ENCODE measurements at regions not wholly inside any gene's neighbourhood (a gene's known extent, or its start where the extent isn't known, plus 50 kb on each side); places are given as distances from the start of the nearest gene placed in this dataset.

DNA sequence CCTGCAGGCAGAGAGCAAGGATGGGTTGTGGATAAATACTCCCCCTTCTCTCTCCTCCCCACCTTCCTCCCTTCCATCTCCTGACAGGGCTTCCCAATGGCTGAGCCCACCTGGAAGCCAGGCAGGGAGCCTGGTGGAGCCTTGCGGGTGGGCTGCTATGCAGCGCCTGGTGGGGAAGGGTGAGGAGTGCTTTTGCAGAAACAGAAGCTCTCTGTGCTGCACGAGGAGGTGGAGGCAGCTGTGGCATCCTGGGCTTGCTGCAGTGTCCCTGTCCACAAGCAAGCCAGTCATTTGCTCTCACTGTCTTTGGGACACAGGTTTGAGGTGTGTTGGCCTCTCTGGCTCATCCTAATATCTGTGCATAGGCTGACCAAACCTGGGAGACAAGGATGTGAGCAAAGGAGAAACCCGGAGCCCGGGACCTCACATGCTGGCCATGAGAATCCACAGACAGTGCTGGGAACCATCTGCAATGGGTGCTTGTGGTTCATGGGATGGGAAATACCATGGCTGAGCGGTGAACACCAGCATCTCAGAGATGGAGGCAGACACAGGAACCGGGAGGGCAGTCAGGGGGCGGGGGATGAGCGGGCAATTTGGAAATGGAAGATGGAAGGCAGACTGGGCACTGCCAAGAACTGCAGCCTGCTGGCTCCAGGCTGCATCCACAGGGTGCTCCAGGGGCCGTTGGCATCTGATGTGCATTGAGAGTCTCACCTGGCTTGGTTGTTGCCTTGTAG lies 364.2 kb downstream of the GLRX3 start:
- Histone ChIP-seq H3K27me3 (ENCODE audit: insufficient read depth) (no peaks in the 10 kb centered on the region), H4K20me1 (replicated peaks; ENCODE audit: insufficient read depth) (no peaks in the 10 kb centered on the region), H3F3A (replicated peaks; ENCODE audit: low read depth) (no peaks in the 10 kb centered on the region), H3K4me3 (no peak overlapping the region), H3K79me2 (replicated peaks; ENCODE audit: insufficient read depth) (no peaks in the 10 kb centered on the region), H3K27ac (ENCODE audit: low read depth) (no peak overlapping the region), H3K4me1 (ENCODE audit: insufficient read depth) (no peaks in the 10 kb centered on the region), H2AFZ (no peak overlapping the region), H3K4me2 (no peak overlapping the region), H3K9me2 (ENCODE audit: insufficient read depth) (no peaks in the 10 kb centered on the region), H3K36me3 (ENCODE audit: insufficient read depth) (0 out of 2 replicates have a peak, but pooled peaks cover 9% of the 10 kb centered on the region)
- Mint-ChIP-seq H3K9me3 (peaks cover 100% of the 10 kb centered on the region), H3K4me3 (no peak overlapping the region), H3K27ac (no peak overlapping the region), H3K27me3 (ENCODE audit: insufficient read depth, low read depth, poor library complexity) (peaks cover 3% of the 10 kb centered on the region), H3K36me3 (ENCODE audit: low read depth) (peaks cover 66% of the 10 kb centered on the region), H3K4me1 (no peaks in the 10 kb centered on the region)
- ATAC-seq (no peak), DNase-seq (ENCODE audit: low spot score) (no peak)
- TF ChIP-seq CREB1 (CRISPR knock-in tag; IDR thresholded peaks at IDR 0.05; ENCODE audit: low read depth): no peak
- TF ChIP-seq, protein P1, sequence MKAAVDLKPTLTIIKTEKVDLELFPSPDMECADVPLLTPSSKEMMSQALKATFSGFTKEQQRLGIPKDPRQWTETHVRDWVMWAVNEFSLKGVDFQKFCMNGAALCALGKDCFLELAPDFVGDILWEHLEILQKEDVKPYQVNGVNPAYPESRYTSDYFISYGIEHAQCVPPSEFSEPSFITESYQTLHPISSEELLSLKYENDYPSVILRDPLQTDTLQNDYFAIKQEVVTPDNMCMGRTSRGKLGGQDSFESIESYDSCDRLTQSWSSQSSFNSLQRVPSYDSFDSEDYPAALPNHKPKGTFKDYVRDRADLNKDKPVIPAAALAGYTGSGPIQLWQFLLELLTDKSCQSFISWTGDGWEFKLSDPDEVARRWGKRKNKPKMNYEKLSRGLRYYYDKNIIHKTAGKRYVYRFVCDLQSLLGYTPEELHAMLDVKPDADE (IDR thresholded peaks at IDR 0.05): no peak
- TF ChIP-seq ZNF114 (CRISPR knock-in tag; IDR thresholded peaks at IDR 0.05): no peak
- no peak for TF ChIP-seq POLR2AphosphoS5 (IDR thresholded peaks at IDR 0.05; ENCODE audit: low read depth)
- TF ChIP-seq, protein P2, sequence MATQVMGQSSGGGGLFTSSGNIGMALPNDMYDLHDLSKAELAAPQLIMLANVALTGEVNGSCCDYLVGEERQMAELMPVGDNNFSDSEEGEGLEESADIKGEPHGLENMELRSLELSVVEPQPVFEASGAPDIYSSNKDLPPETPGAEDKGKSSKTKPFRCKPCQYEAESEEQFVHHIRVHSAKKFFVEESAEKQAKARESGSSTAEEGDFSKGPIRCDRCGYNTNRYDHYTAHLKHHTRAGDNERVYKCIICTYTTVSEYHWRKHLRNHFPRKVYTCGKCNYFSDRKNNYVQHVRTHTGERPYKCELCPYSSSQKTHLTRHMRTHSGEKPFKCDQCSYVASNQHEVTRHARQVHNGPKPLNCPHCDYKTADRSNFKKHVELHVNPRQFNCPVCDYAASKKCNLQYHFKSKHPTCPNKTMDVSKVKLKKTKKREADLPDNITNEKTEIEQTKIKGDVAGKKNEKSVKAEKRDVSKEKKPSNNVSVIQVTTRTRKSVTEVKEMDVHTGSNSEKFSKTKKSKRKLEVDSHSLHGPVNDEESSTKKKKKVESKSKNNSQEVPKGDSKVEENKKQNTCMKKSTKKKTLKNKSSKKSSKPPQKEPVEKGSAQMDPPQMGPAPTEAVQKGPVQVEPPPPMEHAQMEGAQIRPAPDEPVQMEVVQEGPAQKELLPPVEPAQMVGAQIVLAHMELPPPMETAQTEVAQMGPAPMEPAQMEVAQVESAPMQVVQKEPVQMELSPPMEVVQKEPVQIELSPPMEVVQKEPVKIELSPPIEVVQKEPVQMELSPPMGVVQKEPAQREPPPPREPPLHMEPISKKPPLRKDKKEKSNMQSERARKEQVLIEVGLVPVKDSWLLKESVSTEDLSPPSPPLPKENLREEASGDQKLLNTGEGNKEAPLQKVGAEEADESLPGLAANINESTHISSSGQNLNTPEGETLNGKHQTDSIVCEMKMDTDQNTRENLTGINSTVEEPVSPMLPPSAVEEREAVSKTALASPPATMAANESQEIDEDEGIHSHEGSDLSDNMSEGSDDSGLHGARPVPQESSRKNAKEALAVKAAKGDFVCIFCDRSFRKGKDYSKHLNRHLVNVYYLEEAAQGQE (IDR thresholded peaks at IDR 0.05; ENCODE audit: unreplicated experiment): no peak
- TF ChIP-seq, protein P3, sequence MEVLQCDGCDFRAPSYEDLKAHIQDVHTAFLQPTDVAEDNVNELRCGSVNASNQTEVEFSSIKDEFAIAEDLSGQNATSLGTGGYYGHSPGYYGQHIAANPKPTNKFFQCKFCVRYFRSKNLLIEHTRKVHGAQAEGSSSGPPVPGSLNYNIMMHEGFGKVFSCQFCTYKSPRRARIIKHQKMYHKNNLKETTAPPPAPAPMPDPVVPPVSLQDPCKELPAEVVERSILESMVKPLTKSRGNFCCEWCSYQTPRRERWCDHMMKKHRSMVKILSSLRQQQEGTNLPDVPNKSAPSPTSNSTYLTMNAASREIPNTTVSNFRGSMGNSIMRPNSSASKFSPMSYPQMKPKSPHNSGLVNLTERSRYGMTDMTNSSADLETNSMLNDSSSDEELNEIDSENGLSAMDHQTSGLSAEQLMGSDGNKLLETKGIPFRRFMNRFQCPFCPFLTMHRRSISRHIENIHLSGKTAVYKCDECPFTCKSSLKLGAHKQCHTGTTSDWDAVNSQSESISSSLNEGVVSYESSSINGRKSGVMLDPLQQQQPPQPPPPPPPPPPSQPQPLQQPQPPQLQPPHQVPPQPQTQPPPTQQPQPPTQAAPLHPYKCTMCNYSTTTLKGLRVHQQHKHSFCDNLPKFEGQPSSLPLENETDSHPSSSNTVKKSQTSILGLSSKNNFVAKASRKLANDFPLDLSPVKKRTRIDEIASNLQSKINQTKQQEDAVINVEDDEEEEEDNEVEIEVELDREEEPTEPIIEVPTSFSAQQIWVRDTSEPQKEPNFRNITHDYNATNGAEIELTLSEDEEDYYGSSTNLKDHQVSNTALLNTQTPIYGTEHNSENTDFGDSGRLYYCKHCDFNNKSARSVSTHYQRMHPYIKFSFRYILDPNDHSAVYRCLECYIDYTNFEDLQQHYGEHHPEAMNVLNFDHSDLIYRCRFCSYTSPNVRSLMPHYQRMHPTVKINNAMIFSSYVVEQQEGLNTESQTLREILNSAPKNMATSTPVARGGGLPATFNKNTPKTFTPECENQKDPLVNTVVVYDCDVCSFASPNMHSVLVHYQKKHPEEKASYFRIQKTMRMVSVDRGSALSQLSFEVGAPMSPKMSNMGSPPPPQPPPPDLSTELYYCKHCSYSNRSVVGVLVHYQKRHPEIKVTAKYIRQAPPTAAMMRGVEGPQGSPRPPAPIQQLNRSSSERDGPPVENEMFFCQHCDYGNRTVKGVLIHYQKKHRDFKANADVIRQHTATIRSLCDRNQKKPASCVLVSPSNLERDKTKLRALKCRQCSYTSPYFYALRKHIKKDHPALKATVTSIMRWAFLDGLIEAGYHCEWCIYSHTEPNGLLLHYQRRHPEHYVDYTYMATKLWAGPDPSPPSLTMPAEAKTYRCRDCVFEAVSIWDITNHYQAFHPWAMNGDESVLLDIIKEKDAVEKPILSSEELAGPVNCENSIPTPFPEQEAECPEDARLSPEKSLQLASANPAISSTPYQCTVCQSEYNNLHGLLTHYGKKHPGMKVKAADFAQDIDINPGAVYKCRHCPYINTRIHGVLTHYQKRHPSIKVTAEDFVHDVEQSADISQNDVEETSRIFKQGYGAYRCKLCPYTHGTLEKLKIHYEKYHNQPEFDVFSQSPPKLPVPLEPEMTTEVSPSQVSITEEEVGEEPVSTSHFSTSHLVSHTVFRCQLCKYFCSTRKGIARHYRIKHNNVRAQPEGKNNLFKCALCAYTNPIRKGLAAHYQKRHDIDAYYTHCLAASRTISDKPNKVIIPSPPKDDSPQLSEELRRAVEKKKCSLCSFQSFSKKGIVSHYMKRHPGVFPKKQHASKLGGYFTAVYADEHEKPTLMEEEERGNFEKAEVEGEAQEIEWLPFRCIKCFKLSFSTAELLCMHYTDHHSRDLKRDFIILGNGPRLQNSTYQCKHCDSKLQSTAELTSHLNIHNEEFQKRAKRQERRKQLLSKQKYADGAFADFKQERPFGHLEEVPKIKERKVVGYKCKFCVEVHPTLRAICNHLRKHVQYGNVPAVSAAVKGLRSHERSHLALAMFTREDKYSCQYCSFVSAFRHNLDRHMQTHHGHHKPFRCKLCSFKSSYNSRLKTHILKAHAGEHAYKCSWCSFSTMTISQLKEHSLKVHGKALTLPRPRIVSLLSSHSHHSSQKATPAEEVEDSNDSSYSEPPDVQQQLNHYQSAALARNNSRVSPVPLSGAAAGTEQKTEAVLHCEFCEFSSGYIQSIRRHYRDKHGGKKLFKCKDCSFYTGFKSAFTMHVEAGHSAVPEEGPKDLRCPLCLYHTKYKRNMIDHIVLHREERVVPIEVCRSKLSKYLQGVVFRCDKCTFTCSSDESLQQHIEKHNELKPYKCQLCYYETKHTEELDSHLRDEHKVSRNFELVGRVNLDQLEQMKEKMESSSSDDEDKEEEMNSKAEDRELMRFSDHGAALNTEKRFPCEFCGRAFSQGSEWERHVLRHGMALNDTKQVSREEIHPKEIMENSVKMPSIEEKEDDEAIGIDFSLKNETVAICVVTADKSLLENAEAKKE (CRISPR knock-in tag; IDR thresholded peaks at IDR 0.05): no peak

Data from GM23338 (cell line).